ENCODE measurements at regions not wholly inside any gene's neighbourhood (a gene's known extent, or its start where the extent isn't known, plus 50 kb on each side); places are given as distances from the start of the nearest gene placed in this dataset.

DNA sequence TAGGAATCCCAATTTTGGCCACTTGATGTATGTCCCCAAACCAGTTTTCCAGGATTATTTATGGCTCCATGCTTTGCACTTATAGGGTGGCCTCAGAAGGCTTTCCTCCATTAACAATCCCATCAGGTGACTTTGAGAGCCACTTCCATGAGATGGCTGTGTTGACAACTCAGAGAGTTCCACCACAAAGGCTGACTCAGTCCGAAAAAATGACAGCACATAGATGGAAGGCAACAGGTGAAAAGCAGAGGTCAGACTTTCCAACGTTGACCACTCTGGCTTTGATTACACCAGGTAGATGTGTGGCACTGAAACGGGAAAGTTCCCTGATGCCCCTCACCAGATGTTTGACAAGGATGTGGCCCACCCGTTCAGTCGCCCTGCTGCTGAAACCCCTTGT, 431.4 kb upstream of the TNP1 start:
- no peak for DNase-seq

DNA sequence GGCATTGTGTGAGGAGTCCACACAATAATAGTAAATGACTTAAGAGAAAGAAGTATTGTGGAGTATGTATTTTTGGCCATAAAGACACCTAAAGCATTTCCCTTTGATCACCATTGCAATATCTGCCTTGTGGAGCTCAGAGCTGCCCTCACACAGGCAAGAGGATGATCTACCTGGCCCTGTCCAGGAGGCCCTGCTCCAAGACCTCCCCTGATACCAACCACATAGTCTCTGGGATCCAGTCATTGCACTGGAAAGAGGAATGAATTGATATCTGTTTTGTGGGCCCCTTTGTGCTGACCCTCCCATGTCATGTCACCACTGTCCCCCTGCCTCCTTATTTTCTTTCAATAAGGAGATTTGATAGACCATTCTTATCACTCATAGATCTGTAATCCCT, 430.6 kb upstream of the TNP1 start:
- DNase-seq: no peak

- DNase-seq: no peak
Measured at GRCh38 chr2:217289907-217290280, 430.0 kb upstream of the TNP1 start.

- DNase-seq: no peak
Measured at GRCh38 chr2:217289177-217289906, 429.5 kb upstream of the TNP1 start.

- no peak for DNase-seq
Measured at GRCh38 chr2:217288472-217289063, 428.7 kb upstream of the TNP1 start.

GRCh38 chr2:217286833-217287232, 427.0 kb upstream of the TNP1 start:
- no peak for DNase-seq

DNA sequence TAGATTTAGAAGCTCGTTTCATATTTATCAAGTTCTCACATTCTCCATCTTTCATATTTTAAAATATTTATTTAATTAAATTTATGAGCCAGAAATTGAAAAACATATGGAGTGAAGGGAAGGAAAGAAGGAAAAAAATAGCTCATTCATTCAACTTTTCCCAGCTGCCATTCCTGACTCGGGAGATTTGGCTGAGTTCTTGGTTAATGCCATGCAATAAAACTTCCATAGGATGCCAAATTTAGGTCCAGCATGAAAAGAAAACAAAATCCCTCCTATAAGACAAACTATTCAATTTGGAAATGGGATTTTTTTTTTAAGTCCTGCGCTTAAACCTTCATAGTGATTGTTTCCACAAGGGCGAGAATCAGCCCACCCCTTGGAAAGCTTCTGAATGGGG, 426.1 kb upstream of the TNP1 start:
- DNase-seq: no peak

DNA sequence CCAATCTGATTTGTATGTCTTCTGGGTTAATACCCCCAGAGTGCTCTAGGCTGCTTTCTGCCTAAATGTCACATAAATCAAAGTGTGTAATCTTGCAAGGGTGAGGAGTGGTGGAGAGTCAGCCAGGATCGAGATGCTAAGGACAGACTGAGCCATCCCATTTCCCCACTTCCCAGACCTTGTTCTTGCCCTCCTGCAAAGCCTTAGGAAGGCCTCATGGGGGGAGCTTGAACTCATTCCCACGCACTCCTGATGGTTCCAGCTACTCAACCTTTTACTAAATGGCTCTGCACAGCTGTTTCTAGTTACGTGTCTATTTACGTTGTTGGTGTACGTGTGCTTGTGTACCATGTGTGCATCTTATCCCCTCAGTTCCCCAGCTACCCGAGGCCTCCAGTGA, 423.6 kb upstream of the TNP1 start:
- no peak for DNase-seq

GRCh38 chr2:217282531-217282930, 422.7 kb upstream of the TNP1 start:
- DNase-seq: no peak

DNA sequence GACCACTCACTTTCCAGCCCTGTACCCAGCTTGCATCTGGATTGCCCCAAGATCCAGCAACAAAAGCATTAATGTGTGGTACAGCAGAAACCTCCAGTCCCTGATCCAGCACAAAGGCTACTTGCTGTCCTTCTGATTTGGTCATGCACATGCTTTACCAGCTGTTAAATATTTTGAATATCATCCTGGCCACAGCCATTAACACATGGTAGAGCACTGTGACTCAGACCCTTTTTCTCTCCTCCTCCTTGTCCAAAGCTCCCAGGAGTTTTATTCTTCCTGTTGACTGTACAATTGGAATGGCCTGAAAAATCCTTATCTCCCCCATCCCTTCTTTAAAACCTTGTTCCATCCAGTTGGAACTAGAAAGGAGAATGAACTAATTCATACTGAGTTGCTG, 419.7 kb upstream of the TNP1 start:
- DNase-seq: no peak

GRCh38 chr2:217279140-217279539, 419.3 kb upstream of the TNP1 start:
- no peak for DNase-seq

DNA sequence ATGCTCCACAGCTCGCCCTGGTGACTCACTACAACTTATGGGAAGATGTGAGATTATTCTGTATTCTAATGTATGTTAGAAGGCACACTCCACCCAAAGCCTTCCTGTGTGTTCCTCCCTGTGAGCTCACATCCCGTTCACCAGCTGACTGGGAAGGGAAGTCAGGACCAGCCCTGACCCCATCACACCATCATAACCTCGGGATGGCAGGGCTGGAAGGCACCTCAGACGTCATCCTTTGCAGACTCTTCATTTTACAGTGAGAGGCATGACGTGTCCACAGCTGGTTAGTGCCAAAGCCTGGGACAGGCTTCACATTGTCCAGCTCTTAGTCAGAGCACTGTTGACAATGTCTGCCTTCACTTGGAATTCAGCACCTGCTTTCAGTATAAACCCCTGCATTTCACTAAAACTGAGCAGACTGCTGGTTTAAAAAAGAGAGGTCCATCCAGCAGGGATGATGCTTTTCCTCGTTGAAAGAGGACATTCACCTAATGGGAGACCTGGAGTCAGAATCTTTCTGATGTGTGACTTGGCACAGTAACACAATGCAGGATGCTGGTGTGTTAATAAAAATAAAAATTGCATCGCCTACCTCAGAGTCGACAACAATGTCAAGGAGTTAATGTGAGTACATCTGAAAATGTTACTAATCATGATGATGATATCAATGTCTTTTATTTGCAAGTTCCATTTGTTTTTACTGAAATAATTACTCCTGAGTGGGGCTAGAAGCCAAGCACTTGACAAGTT, 418.0 kb upstream of the TNP1 start:
- no peak for DNase-seq

DNA sequence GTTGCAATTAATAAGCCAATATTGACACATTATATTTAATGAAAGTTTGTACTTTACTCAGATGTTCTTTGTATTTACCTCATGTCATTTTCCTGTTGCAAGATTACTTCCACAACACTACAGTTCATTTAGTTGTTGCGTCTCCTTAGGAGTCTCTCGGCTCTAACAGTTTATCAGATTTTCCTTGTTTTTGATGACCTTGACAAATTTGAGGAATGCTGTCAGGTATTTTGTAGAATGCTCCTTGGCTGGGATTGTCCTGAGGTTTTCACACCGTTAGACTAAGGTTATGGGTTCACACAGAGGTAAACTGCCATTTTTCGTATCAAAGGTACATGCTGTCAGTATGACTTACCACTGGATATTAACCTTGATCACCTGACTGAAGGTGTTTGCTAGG, 416.6 kb upstream of the TNP1 start:
- no peak for DNase-seq

GRCh38 chr2:217275091-217275490, 415.2 kb upstream of the TNP1 start:
- no peak for DNase-seq

- no peak for DNase-seq
Measured at GRCh38 chr2:217274578-217274977, 414.7 kb upstream of the TNP1 start.

GRCh38 chr2:217273851-217274250, 414.0 kb upstream of the TNP1 start:
- no peak for DNase-seq

GRCh38 chr2:217273162-217273561, 413.3 kb upstream of the TNP1 start:
- no peak for DNase-seq

GRCh38 chr2:217271813-217272212, 411.9 kb upstream of the TNP1 start:
- no peak for DNase-seq

DNA sequence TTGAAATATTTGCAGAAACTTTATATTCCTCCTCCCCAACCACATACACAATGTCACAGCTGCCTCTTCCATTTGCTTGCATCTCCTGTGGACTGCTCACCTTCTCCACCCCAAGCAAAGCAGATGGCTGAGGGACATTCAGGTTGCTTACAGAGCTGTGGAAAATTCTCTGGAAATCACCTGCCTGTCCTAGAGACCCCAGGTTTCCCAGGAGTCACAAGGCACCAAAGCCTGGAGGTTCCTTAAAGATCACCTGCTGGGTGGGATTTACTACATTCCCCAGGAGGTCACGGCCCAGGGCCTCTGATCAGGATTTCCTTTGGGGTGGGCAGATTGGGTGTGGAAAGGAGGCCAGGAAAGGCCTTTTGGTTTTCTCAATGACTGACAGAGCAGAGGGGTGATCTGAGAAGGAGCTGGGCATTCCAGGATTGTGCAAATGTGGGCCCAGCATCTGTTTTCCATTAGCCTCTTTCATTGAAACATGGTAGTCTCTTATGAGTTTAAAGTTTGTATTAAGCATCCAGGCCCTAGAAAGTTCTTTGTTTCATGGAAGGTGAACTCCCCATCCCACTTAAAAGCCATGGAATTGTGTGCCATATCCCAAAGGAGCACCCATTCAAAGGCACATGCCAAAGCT, 410.7 kb upstream of the TNP1 start:
- no peak for DNase-seq

DNA sequence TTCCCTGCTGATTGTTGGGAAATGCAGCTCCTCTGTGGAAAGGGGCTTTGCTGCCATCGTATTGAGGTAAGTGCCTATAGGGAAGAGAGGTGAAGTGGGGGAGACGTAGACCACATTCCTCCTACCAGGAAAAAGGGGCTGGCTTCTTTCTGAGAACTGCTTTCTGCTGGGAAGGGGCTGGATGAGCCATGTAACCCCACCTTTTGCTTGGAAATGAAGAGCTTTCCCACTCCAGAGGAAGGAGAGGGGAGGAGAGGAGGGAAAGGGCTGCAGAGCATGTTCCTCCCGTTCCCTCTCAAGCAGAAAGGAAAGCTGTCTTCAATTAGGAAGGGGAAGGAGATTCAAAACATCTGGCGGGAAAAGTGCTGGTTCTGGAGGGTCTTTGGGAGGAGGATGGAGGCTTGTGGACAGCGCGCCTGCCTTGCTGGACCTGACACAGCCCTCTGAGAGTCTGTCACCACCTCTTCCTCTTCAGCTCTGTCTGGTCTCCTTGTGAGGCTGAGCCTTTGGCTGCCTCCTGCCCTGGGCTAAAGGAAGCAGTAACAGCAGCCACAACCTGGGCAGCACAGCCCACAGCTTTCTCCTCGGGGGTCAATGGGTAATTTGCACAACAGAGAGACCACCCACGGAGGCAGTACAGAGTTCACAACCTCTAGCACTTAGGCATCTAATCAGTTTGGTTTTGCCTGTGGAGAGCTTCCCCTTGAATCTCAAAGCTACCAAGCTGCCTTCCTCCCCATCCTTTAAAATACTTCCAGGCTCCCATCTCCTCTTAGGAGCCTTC, 410.0 kb upstream of the TNP1 start:
- DNase-seq: no peak

- DNase-seq: no peak
Measured at GRCh38 chr2:217268978-217269377, 409.1 kb upstream of the TNP1 start.

DNA sequence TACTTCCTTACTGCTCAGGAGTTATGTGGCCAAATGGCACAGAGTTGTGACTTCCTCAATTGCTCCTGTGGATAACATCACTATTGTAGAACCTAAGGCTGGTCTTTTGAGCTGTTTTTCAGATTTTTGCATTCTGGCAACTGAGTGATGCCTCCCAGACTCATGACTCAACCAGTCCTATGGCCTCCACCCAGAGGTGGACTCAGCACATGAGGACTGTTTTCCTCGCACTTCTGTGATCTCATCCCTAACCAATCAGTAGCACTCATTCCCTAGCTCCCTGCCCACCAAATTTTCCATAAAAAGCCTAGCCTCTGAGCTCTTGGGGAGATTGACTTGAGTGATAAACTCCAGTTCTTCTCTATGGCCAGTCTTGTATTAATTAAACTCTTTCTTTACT, 407.9 kb upstream of the TNP1 start:
- DNase-seq: no peak

GRCh38 chr2:217263756-217264155, 403.9 kb upstream of the TNP1 start:
- no peak for DNase-seq

Data from central memory CD4-positive, alpha-beta T cell (primary cell).